ENCODE measurements at regions not wholly inside any gene's neighbourhood (a gene's known extent, or its start where the extent isn't known, plus 50 kb on each side); places are given as distances from the start of the nearest gene placed in this dataset.
A peak's percentile ranks its signal among the peaks of the same experiment; 100 is the strongest.

DNA sequence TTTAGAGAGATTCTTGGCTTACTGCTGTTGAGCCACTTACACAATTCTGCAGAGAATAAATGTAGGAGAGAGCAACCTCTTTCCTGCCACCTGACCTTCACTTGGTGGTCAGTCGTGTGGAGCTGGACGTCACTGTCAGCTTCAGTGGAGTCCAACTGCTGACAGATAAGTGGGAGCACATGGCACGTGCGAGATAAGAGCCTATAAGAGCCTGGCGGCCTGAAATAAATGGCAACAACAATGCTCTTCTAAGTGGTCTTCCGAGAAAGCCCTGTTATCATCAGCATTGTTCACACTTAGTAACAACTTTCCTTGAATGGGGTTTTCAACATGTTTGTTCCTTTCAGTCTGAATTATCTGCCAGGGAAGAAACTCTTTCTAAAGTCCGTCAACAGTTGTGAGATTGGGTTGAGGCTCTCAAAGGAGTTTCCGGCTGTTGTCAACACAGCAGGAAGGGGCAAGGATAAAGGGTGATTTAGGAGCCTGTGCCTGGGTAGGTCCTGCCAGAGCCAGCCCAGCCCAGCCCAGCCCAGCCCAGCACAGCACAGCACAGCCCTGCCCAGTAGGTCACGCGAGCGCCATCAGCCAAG, 57.2 kb upstream of the RUNX1 start:
- no peak for DNase-seq

GRCh38 chr21:35102488-35103371, 53.6 kb upstream of the RUNX1 start:
- DNase-seq = peak; percentile 87 to 95 (median 90)

DNA sequence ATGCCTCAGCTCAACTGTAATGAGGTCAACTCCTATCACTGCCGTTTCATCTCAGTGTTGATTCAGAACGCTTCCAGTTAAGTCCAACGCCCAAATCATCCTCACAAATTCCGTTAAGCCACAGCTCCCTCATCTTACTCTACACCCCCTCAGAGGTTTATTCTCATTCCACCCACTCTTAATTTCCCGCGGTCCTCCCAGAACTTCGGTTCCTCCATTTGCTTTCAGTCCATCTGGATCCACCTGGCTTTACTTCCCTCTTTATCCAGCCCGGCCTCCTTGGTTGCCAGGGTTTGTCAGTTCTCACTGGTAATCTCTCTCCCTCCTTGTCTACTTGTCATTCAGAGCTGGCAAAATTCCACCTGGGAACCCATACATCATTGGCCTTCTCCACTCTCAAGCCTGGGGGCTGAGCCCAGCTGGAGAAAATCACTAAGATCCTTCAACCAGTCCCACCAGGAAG, 51.3 kb upstream of the RUNX1 start:
- peak in 1 of 4 experiments; percentile 19 for DNase-seq

- DNase-seq = no peak
Measured at GRCh38 chr21:35099310-35099709, 50.2 kb upstream of the RUNX1 start.
